KOPT-K1 (cell line): ENCODE measurements at regions not wholly inside any gene's neighbourhood (a gene's known extent, or its start where the extent isn't known, plus 50 kb on each side); places are given as distances from the start of the nearest gene placed in this dataset.

Source experiments
- H3K27ac ChIP-seq: fragments of 200-600 bp; sonication (generic); 2 replicates; pipeline ENCODE4 v1.5.1; 2016; ENCODE audit warnings: antibody characterized with exemption, mild to moderate bottlenecking, low read depth, low read length; ENCODE audit not compliant: poor library complexity, severe bottlenecking
- H3K36me3 ChIP-seq: fragments of 200-600 bp; sonication (generic); 2 replicates; pipeline ENCODE4 v1.5.1; 2017; ENCODE audit warnings: antibody characterized with exemption, mild to moderate bottlenecking, low read length, moderate library complexity; ENCODE audit not compliant: insufficient read depth
- H3K9me3 ChIP-seq: fragments of 200-600 bp; sonication (generic); 2 replicates; pipeline ENCODE4 v1.5.1; 2017; ENCODE audit warnings: antibody characterized with exemption, low read length, mild to moderate bottlenecking; ENCODE audit not compliant: insufficient read depth, poor library complexity, severe bottlenecking

DNA sequence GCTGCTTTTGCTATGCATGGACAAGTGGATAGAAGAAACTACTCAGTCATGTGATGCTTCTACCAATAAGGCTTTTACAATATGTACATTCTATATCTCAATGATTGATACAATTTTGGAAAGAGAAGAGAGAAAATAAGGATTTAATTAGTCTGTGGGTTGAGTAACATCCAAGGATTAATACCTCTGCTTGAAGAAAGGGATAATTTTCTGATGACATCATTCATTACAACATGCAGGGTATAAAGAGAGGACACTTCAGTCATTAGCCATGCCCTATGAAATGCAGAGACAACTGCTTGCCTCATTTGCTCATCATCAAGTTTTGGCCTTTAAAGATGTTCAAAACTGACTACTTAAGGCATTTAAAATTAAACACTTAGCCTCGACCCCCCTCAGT lies 237.3 kb downstream of the AHR start:
- Histone ChIP-seq H3K9me3 (no peaks in the 10 kb centered on the region), H3K27ac (no peak overlapping the region)

DNA sequence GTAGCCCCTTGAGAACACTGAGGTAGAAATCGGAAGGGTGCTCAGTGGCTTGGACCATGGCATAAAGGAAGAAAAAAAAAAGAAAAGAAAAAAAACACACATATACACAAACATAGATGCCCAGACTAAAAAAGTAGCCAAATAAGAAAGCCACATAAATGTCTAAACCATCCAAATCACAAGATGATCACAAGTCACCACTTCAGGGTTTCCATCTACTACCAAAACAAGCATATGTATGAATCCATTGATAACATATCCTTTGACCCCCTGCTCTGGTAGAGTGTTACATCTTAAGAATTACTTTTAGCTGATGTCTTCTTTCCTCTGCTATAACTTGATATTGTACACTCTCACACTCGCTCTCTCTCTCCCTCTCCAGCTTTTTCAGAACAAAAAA lies 245.9 kb downstream of the AHR start:
- no peaks in the 10 kb centered on the region for H3K36me3 ChIP-seq
- H3K9me3 ChIP-seq = peaks cover 3% of the 10 kb centered on the region
- H3K27ac ChIP-seq = no peak overlapping the region

More for the DNA sequence above, 237.3 kb downstream of the AHR start:
- no peaks in the 10 kb centered on the region for H3K36me3 ChIP-seq

DNA sequence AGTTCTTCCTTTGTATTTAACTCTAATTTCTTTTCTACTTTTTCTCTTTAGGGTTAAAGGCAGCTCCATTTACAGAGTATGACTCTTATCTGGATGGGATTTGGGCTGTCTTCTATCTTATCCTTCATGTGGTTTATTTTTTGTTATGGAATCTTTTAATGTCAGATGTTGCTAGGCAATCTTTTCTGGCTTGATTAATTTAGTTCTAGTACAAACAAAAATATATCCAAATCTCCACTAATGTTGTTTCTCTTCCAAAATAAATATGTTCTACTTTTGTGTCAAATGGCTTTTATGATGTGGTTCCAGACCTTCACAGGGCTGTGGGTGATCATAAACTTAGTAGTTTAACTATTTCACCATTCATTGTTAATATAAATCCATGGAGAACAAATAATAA lies 246.9 kb downstream of the AHR start:
- no peaks in the 10 kb centered on the region for H3K36me3 ChIP-seq
- peaks cover 3% of the 10 kb centered on the region for H3K9me3 ChIP-seq
- no peak overlapping the region for H3K27ac ChIP-seq

DNA sequence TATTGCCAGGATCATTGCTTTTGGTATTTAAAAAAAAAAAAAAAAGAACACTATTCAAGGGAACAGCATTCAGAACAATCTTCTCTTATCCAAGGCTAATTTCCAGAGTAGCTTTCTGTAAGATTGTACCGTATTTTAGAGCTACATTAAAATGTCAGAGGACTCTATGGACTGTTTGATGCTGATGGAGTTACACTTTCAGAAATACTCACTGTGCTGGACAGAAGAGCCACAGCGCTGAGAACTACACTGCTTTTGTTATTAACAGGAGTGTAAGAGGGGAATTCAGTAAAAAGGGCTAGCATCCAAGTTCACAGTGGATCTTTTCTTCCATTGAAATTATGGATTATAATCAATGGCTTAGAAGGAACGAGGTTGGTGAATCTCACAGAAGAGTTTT lies 247.7 kb downstream of the AHR start:
- Histone ChIP-seq H3K36me3 (no peaks in the 10 kb centered on the region), H3K9me3 (peaks cover 3% of the 10 kb centered on the region)

DNA sequence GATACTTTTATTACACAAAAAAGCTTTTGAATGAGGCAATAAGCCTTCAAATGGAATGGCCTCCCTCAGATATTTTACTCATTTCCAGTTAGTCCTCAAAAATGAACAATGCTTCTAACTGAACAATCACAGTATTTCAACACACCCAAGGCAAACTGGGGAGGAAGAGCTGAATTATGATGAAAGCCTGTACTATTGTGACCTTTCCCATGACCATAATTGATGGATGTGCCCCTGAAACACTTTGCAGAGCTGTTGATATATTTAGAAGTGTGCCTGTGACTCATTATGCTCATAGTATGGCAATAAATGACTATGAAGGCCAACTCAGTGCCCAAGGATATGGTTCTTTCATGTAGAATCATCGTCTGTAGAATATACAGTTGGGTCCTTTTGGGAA lies 248.1 kb downstream of the AHR start:
- Histone ChIP-seq H3K9me3 (peaks cover 3% of the 10 kb centered on the region), H3K36me3 (no peaks in the 10 kb centered on the region), H3K27ac (no peak overlapping the region)

More for the DNA sequence above, 247.7 kb downstream of the AHR start:
- H3K27ac ChIP-seq = no peak overlapping the region

DNA sequence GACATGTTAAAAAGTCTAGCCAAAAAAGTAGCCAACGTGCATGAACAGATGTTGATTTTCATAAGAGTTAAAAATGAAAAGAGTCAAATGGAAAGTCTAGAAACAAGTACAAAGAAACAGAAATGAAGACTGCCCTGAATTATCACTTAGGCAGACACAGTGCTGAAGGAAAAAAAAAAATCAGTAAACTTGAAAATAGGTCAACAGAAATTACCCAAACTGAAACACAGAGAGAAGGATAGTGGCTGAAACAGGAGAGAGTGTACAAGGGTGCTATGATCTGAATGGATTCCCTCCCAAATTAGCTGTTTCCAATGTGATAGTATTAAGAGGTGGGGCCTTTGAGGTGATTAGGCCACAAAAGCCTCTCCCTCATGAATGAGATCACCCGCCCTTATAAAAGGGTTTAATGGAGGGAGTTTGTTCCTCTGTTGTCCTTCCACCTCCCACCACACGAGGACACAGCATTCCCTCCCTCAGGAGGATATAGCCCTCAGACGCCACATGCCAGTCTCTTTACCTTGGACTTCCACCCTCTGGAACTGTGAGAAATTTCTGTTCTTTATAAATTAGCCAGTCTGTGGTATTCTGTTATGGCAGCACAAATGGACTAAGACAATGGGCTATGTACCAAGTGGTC lies 249.7 kb downstream of the AHR start:
- no peak overlapping the region for H3K27ac ChIP-seq
- no peaks in the 10 kb centered on the region for H3K36me3 ChIP-seq
- peaks cover 3% of the 10 kb centered on the region for H3K9me3 ChIP-seq

DNA sequence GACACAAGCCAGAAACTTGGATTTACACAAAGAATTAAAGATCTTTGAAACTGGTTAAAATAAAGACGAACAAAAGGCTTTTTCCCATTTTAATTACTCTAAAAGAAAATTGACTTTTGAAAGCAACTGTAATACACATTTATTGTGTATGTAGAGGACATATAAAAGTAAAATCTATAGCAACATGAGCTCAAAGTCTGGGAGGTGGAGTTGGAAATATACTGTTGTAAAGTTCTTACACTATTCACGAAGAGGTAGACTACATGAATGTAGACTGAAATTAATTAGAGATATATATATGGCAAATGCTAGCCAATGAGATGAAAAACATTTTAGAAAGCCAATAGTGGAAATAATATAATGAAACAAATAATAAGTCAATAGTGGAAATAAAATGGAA lies 251.0 kb downstream of the AHR start:
- H3K9me3 ChIP-seq = peaks cover 3% of the 10 kb centered on the region
- H3K36me3 ChIP-seq = no peaks in the 10 kb centered on the region
- H3K27ac ChIP-seq = no peak overlapping the region

DNA sequence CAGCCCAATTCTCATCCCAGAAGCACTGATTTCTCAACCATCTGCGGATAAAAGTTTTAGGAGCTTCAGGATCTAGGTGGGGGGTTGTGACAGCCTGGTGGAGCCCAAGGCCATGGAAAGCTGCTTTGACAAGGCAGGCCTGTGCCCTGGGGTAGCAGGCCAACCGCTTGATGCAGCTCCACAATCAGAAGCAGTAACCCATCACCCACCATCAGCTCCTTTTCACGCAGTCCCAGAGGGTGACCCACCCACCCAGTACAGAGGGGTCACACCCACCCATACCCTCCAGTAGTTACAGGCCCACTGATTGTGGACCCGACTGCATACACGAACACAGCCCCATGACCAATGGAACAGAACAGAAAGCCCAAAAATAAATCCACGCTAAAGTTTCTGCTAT lies 253.9 kb downstream of the AHR start:
- Histone ChIP-seq H3K9me3 (peaks cover 3% of the 10 kb centered on the region), H3K27ac (no peak overlapping the region)

DNA sequence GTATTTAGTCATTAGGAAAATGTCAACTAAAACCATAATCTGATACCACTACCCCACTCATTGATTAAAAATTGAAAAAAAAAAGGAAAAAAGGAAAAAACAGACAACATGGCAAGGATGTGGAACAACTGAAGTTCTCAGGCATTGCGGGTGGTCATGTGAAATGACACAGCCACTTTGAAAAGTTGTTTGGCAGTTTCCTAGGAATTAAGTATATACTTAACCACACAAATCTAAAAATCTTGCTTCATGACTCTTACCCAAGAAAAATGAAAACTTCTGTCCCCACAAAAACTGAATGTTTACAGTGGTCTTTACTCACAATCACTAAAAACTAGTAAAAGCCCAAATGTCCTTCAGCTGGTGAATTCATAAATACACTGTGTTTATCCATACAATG lies 254.5 kb downstream of the AHR start:
- Histone ChIP-seq H3K9me3 (peaks cover 3% of the 10 kb centered on the region), H3K36me3 (no peaks in the 10 kb centered on the region), H3K27ac (no peak overlapping the region)

More for the DNA sequence above, 253.9 kb downstream of the AHR start:
- H3K36me3 ChIP-seq = no peaks in the 10 kb centered on the region

DNA sequence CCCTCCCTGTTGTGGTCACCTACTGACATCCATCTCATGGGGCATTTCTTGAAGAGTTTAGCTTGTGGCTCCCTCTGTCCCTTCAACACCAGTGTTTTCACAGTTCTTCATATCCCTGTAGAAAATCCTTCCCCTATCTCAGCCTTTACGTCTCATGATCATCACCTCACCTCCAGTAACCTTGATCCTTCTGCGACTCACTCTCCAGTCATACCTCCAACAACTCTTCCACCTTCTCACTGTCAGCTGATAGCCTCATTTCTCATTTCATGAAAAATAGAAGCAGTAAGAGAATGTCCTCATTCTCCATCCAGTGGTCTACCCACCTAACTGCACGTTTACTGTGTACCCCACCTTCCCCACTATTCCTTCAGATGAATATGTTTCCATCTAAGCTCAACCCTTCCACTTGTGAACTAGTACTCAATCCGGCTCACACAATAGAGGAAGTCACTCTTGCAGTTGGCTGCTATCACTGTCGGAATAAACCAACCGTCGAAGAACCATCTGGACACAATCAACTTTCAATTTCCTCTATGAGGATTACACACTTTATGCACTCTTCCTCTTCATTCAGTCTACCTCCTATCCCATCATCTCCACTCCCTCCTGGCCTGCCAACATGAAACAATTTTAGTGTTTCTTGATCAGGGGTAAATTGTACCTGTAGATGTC lies 256.0 kb downstream of the AHR start:
- Histone ChIP-seq H3K27ac (no peak overlapping the region), H3K9me3 (no peaks in the 10 kb centered on the region), H3K36me3 (no peaks in the 10 kb centered on the region)

DNA sequence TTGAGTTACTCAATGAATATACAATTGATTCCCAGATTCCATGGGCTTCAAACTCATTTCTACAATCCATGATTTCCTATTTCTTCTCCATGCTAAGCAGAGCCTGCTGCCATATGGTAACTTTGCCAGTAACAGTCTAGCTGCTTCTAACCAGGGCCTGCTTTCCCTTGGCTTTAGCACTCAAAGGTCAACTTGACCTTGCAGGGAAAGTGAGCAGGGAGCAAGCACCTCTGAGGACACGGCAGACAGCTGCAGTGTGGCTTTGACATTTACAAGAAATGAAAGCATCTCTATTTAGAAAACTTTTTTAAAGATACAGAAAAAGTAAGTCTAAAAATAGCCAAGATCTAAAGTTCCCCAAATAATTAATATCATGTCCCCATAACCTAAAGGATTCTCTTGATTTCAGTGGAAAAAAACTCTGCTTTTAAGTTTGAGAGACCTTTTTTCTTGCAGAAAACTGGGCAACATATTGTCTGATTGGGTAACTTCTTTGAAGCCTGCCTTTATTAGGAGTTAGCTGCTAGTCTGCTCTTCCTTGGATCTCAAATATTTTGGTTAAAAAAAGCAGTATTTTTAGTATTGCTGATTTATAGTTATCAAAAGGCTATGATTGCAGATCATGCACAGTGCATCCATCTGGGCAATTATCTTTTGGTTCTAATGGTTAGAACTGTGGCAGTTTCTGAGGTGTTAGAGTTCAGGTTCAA lies 257.9 kb downstream of the AHR start:
- H3K36me3 ChIP-seq = no peaks in the 10 kb centered on the region
- H3K27ac ChIP-seq = no peak overlapping the region
- no peaks in the 10 kb centered on the region for H3K9me3 ChIP-seq

DNA sequence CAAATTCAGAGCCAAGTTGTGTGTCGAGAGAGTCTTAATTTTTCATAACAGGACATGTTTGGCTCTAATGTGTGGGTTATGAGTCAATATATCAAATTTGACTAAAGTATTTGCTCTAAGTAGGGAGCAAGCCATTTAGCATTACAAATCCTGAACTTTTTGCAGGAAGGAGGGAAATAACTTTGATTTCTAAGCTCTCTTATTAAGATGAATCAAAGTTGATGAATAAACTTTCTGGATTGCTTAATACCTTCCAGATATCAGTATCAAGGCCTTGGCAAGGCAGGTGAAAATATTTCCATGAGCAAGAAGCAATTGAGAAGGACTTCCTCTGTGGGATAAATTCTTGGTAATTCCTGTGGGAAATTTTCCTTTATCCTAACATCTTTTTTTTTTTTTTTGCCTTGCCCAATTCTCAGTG lies 258.8 kb downstream of the AHR start:
- Histone ChIP-seq H3K27ac (no peak overlapping the region), H3K9me3 (no peaks in the 10 kb centered on the region), H3K36me3 (no peaks in the 10 kb centered on the region)

DNA sequence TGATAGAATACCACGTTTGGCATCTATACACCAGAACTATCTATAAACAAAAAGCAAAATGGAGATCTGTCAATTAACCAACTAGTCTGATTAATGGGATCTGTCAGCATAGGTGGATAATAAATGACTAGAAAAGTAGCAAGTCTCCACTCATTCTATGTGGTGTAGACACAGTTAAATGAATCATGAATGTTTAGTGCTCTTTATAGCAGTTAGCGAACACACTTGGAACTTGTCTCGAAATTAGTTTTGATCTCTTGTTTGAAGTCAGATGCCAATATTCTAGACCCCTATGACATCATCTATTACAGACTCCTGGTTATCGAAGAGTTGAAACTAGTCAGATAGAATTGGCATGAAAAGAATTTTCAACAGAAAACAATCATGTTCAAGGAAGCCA lies 259.7 kb downstream of the AHR start:
- Histone ChIP-seq H3K36me3 (no peaks in the 10 kb centered on the region), H3K27ac (no peak overlapping the region), H3K9me3 (no peaks in the 10 kb centered on the region)

DNA sequence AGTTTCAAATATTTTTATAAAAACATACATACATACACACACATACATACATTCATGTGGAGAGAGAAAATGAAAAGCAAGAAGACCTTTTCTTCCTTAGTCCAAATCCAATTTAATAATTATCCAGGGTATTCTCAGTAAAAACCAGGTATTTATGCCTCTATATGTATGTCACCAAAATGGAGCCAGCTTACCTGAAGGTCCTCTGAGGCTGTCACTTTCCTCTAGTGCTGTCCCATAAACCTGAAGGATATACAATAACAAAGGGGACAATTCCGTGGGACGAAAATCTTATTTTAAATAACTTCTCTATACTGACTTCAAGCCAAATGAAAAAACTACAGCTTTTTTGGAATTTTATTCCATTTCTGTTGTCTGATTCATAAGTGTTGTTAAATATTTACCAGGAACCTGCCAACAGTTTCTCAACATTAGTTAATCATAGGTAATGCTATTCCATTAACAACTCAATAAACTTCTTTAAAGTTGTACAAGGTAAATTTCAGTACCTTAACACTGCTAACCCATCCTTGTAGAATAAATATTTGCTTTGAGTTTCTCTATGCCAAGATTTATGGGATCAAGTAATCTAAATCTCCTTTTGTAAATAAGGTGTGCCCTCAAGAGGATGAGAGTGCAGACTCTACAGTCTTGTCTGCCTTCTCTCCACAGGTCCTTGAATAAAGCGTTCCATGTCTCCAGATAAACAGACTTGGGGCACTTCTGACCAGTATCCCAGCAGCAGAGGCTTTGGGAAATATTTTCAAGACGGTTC lies 260.3 kb downstream of the AHR start:
- Histone ChIP-seq H3K9me3 (no peaks in the 10 kb centered on the region), H3K36me3 (no peaks in the 10 kb centered on the region), H3K27ac (no peak overlapping the region)

DNA sequence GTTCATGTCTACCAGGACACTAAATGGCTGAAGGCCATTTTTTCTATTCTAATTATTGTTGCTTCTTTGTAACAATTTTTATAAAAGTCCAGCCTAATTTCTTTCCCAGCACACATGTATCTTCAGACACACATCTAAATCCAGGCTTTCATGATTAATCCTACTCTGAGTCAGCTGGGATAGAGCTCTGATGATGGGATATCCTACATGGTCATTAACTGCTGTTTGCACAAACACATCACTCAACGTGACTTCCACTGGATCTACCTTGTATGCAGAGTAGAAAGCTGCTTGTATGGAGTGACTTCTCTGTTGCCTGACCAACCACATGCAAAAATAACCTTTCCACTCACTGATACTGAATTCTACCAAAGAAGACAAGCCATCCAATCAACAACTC lies 260.9 kb downstream of the AHR start:
- Histone ChIP-seq H3K27ac (no peak overlapping the region), H3K9me3 (no peaks in the 10 kb centered on the region), H3K36me3 (no peaks in the 10 kb centered on the region)
